GM10266 (cell line): ENCODE measurements at regions not wholly inside any gene's neighbourhood (a gene's known extent, or its start where the extent isn't known, plus 50 kb on each side); places are given as distances from the start of the nearest gene placed in this dataset.

ENCODE experiments used
- DNase-seq: peaks from one replicate; pipeline ENCODE4 v3.0.0; 2012; ENCODE audit errors: extremely low spot score
- TF ChIP-seq, protein P1 (sequence below): IDR thresholded peaks from 2 replicates; pipeline ENCODE4 v1.5.1; 2012; ENCODE audit warnings: mild to moderate bottlenecking, low read depth; ENCODE audit not compliant: control insufficient read depth, insufficient read depth; ENCODE audit errors: missing control alignments

DNA sequence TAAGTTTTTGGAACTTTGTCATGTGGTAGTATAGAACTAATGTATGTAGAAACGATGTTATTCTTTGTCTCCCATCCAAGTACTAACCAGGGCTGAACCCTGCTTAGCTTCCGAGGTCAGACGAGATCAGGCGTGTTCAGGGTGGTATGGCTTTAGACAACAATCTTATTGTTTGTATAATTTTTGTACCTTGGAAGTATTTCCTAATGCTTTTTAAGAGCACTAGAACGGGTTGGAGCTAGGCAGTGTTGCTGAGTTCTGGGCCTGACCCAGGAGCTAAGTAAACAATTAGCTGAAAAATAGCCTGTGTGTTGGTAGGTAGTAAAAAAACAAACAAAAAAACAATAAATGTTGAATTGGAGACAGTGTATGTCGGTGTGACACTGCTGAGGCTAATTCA lies 244.3 kb downstream of the EMP1 start:
- no peak for DNase-seq
- TF ChIP-seq, protein P1, sequence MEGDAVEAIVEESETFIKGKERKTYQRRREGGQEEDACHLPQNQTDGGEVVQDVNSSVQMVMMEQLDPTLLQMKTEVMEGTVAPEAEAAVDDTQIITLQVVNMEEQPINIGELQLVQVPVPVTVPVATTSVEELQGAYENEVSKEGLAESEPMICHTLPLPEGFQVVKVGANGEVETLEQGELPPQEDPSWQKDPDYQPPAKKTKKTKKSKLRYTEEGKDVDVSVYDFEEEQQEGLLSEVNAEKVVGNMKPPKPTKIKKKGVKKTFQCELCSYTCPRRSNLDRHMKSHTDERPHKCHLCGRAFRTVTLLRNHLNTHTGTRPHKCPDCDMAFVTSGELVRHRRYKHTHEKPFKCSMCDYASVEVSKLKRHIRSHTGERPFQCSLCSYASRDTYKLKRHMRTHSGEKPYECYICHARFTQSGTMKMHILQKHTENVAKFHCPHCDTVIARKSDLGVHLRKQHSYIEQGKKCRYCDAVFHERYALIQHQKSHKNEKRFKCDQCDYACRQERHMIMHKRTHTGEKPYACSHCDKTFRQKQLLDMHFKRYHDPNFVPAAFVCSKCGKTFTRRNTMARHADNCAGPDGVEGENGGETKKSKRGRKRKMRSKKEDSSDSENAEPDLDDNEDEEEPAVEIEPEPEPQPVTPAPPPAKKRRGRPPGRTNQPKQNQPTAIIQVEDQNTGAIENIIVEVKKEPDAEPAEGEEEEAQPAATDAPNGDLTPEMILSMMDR, result no peak

DNA sequence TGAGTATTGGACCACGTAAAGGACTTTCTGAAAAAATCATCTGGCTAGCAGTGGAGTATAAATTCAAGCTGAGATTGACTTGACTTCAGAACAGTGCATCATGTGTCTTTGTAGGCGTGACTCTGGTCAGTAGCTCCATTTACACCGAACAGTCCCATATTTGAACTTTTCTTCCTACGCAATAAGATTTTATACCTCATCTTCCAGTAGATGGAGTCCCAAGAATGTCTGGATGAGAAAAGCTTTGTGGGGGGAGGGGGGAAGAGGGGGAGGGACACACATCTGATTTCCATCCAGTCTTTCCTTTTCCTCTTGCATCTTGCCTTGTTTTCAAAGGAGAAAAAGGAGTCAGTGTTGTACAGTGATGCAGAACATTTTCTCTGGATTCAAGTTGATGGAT lies 241.0 kb downstream of the EMP1 start:
- TF ChIP-seq, protein P1, result no peak
- DNase-seq, result no peak

DNA sequence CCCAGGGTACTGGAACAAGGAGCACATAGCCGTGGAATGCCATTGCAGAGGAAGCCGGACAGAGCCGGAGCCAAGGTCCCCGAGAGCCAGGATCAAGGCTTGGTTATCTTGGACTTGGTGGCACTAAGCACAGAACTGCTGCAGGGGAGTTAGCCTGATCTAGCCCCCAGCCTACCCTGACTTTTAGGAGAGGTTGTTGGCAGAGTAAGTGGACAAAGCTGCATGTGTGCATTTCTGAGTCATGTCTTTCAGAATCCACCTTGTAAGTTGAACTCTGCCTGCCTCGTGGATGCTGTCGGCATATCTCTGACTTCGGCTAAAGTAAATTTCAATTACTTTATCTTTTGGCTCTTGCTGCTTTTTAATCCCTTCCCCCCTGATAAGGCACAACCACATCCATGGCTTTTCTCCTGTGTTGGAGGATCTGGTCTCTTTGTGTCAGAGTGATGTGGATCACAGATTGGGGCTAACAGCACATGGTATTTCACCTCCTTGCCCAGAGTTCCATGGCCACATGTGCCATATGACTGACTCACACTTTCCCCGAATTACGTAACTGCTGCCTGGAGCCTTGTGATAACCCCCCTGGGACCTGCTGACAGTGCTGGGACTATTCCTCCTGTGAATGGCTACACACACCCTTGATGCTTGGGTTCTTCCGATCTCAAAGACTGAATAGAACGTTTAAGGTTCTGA lies 240.3 kb downstream of the EMP1 start:
- TF ChIP-seq, protein P1, result no peak
- no peak for DNase-seq

DNA sequence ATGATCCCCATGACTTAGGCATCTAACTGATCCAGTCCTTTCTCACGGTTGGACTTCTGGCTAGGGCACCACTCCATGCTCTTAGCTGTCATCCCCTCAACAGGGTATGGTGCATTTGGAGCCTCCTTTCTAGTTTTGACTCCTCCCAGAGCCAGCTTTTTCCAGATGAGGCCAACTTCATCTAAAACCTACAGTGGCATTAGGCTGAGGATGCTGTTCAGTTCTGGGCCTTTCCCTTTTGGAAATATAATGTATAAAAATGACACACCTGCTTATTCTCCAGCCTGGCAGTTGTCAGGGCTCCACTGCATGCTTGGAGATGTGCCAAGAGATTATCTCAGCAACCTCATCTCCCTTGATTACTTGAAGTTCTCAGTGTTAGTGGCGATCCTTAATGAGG lies 239.7 kb downstream of the EMP1 start:
- DNase-seq, result no peak

DNA sequence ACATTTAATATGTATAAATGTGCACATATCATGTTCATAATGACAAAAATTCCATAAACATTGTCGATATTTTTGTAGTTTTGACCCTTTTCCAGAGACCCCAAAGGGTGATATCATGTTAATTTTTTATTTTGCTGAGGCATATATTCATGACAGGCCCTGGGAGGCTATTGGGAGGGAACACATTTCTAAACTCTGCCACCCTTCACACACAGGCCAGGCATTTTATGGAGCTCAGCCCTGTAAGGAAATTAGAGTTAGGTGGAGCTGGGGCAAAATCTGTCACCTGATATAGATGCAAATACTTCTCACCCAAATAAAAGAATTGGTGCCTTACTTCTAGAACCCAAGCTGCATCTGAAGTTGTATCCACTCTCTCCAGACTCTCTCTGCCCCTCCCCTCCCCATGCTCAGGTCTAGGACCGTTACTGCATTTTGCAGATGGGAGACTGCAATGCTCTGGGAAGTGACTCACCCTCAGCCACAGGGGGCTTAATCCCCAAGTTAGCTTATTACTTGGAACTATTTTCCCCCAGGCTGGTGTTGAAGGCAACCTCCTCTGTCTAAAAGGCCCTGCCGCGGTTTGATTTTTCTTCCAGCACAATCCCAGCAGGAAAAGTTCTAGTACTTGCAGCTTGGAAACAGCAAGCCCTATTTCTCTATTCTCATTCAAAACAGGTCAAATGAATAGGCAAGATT lies 238.9 kb downstream of the EMP1 start:
- no peak for DNase-seq
- TF ChIP-seq, protein P1, result no peak

More for the DNA sequence above, 239.7 kb downstream of the EMP1 start:
- TF ChIP-seq, protein P1, result no peak

DNA sequence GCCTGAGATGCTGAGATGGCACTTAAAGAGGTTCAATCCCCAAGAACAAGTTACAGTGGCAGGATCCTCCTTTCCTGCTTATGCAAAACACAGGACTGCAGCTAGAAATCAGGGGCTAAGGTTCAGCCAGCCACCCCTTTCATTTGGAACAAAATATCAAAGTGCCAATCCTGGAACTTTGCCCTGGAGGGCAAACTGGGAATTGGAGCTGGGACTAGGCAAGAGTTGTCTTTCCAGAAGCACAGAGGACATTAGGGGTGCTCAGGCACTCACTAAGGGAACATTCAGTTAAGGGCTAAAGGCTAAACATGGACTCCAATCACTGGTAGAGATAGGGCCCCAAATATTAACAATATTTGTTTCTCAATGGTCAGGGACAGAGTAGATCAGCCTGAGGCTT lies 237.2 kb downstream of the EMP1 start:
- DNase-seq, result no peak
- TF ChIP-seq, protein P1, result no peak

DNA sequence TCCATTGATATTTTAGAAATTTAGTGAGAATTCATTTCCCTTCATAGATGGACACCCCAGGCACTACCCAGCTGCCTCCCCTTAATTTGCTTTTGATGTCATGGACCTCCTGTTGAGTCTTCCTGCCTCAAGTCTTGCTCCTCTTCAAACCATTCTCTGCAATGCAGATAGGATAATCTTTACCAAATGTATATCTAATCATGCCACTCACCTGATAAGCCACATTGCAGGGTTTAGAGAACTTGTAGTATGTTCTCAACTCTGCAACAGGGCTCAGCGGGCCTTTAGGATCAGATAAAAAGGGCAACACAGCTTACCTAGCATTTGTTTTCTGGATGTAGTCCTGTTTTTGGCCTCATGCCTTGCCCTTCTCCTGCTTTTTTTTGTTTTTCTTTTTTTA lies 234.5 kb downstream of the EMP1 start:
- TF ChIP-seq, protein P1, result no peak
- DNase-seq, result no peak
